ENCODE measurements at regions not wholly inside any gene's neighbourhood (a gene's known extent, or its start where the extent isn't known, plus 50 kb on each side); places are given as distances from the start of the nearest gene placed in this dataset.
"Not testable (repeated sequence)": the region's sequence is repeated elsewhere in the genome, so short reads cannot be mapped to it uniquely, and the experiment has no call there.

GRCh38 chr5:36392186-36392585 lies 90.5 kb upstream of the RANBP3L start:
- no peak for DNase-seq

GRCh38 chr5:36392818-36393217 lies 91.1 kb upstream of the RANBP3L start:
- no peak for DNase-seq

GRCh38 chr5:36393656-36394428 lies 92.1 kb upstream of the RANBP3L start:
- DNase-seq: no peak

- no peak for DNase-seq
These were observed 93.6 kb upstream of the RANBP3L start for GRCh38 chr5:36395260-36395659.

GRCh38 chr5:36395947-36396346 lies 94.2 kb upstream of the RANBP3L start:
- DNase-seq: not testable (repeated sequence)

- no peak for DNase-seq
These were observed 94.9 kb upstream of the RANBP3L start for GRCh38 chr5:36396640-36397039.

- DNase-seq: no peak
These were observed 96.3 kb upstream of the RANBP3L start for GRCh38 chr5:36397901-36398536.

GRCh38 chr5:36402512-36402906 lies 100.8 kb upstream of the RANBP3L start:
- DNase-seq: no peak

GRCh38 chr5:36403632-36404311 lies 102.1 kb upstream of the RANBP3L start:
- no peak for DNase-seq

GRCh38 chr5:36406023-36406422 lies 104.3 kb upstream of the RANBP3L start:
- DNase-seq: no peak

GRCh38 chr5:36407396-36407795 lies 105.7 kb upstream of the RANBP3L start:
- no peak for DNase-seq

- DNase-seq: not testable (repeated sequence)
These were observed 108.0 kb upstream of the RANBP3L start for GRCh38 chr5:36409711-36410110.

- DNase-seq: not testable (repeated sequence)
These were observed 109.0 kb upstream of the RANBP3L start for GRCh38 chr5:36410672-36411071.

- no peak for DNase-seq
These were observed 113.2 kb upstream of the RANBP3L start for GRCh38 chr5:36414869-36415282.

- DNase-seq: no peak
These were observed 114.9 kb upstream of the RANBP3L start for GRCh38 chr5:36416605-36417004.

- DNase-seq: no peak
These were observed 115.5 kb upstream of the RANBP3L start for GRCh38 chr5:36417221-36417620.

GRCh38 chr5:36417668-36418067 lies 116.0 kb upstream of the RANBP3L start:
- no peak for DNase-seq

GRCh38 chr5:36418152-36418979 lies 116.7 kb upstream of the RANBP3L start:
- no peak for DNase-seq

GRCh38 chr5:36421256-36421655 lies 119.6 kb upstream of the RANBP3L start:
- DNase-seq: no peak

- DNase-seq: no peak
These were observed 121.2 kb upstream of the RANBP3L start for GRCh38 chr5:36422952-36423351.

- DNase-seq: no peak
These were observed 122.0 kb upstream of the RANBP3L start for GRCh38 chr5:36423578-36424307.

- not testable (repeated sequence) for DNase-seq
These were observed 124.4 kb upstream of the RANBP3L start for GRCh38 chr5:36426070-36426469.
